IPS-20b (cell line): ENCODE measurements at regions not wholly inside any gene's neighbourhood (a gene's known extent, or its start where the extent isn't known, plus 50 kb on each side); places are given as distances from the start of the nearest gene placed in this dataset.

Experiments
- H3K27ac ChIP-seq: one replicate; pipeline ENCODE4 v1.5.1; 2013; ENCODE audit warnings: low read length
- H3K27me3 ChIP-seq: 2 replicates; pipeline ENCODE4 v1.6.1; 2013; ENCODE audit warnings: mild to moderate bottlenecking, low read length, inconsistent platforms; ENCODE audit not compliant: insufficient read depth
- H3K36me3 ChIP-seq: 2 replicates; pipeline ENCODE4 v1.6.1; 2013; ENCODE audit warnings: low read depth, mild to moderate bottlenecking, inconsistent platforms, low read length, moderate library complexity; ENCODE audit not compliant: insufficient read depth
- H3K4me1 ChIP-seq: 2 replicates; pipeline ENCODE4 v1.6.1; 2013; ENCODE audit warnings: mild to moderate bottlenecking, control low read depth, inconsistent platforms, low read length, moderate library complexity; ENCODE audit not compliant: insufficient read depth
- H3K4me3 ChIP-seq: 2 replicates; pipeline ENCODE4 v1.5.1; 2013; ENCODE audit warnings: mild to moderate bottlenecking, low read length, inconsistent platforms
- H3K9ac ChIP-seq: 2 replicates; pipeline ENCODE4 v1.6.1; 2013; ENCODE audit warnings: low read depth, mild to moderate bottlenecking, inconsistent platforms, low read length, moderate library complexity
- H3K9me3 ChIP-seq: 2 replicates; pipeline ENCODE4 v1.6.1; 2013; ENCODE audit warnings: mild to moderate bottlenecking, low read depth, low read length, inconsistent platforms; ENCODE audit not compliant: insufficient read depth

DNA sequence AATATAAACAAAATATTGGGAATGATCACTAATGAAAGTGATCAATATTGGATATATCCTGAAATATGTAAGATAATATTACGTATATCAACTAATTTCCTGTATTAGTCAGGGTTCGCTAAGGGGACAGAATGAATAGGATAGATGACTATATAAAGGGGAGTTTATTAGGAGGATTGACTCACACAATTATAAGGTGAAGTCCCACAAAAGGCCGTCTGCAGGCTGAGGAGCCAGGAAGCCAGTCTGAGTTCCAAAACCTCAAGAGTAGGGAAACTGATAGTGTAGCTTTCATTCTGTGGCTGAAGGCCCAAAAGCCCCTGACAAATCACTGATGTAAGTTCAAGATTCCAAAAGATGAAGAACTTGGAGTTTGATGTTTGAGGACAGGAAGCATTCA lies 561.1 kb downstream of the PRDM9 start:
- no peaks in the 10 kb centered on the region for H3K27me3 ChIP-seq
- no peak overlapping the region for H3K9ac ChIP-seq
- no peaks in the 10 kb centered on the region for H3K36me3 ChIP-seq
- no peaks in the 10 kb centered on the region for H3K9me3 ChIP-seq
- H3K27ac ChIP-seq: no peak overlapping the region
- no peak overlapping the region for H3K4me3 ChIP-seq
- no peaks in the 10 kb centered on the region for H3K4me1 ChIP-seq

DNA sequence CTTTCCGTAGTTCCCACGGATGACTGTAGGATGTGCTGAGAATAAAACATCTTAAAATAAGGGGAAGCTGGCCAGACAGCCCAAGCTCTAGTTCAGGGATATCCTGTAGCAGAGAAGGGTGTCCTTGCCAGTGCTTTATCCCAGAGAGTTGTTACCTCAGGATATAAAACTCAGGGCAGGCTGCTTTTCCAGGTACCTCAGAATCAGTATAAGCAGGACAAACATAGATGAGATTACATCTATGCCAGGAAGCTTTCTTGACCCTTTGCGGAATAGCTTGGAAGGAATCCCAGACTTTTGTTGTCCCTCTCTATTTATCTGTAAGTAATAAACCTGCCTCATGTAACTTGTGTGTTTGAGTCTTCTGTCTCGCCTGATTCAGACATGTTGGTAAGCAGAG lies 565.7 kb downstream of the PRDM9 start:
- no peak overlapping the region for H3K27ac ChIP-seq
- H3K4me3 ChIP-seq: no peak overlapping the region
- H3K4me1 ChIP-seq: no peaks in the 10 kb centered on the region
- no peaks in the 10 kb centered on the region for H3K9me3 ChIP-seq
- H3K9ac ChIP-seq: no peak overlapping the region
- no peaks in the 10 kb centered on the region for H3K27me3 ChIP-seq
- no peaks in the 10 kb centered on the region for H3K36me3 ChIP-seq

DNA sequence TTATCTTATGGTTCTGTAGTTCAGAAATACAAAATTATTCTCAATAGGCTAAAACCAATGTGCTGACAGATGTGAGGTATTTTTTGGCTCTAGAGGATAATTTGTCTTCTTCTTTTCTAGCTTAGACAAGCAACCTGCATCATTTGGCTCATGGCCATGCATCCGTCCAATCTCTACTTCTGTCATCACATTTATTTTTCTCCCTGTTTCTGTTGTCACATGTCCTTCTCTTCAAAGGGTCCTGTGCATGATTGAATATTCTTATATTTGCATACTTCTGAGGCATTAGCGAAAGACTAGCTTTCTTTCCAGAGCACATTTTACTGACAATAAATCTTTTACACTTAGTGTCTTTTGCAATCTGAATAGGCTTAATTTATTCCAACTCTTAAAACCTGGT lies 564.7 kb downstream of the CDH10 start:
- no peak overlapping the region for H3K27ac ChIP-seq
- no peaks in the 10 kb centered on the region; the same call in 1 of the 2 replicates for H3K4me1 ChIP-seq
- H3K27me3 ChIP-seq: no peaks in the 10 kb centered on the region
- no peaks in the 10 kb centered on the region for H3K9me3 ChIP-seq
- no peak overlapping the region for H3K4me3 ChIP-seq
- H3K36me3 ChIP-seq: no peaks in the 10 kb centered on the region
- no peak overlapping the region for H3K9ac ChIP-seq

DNA sequence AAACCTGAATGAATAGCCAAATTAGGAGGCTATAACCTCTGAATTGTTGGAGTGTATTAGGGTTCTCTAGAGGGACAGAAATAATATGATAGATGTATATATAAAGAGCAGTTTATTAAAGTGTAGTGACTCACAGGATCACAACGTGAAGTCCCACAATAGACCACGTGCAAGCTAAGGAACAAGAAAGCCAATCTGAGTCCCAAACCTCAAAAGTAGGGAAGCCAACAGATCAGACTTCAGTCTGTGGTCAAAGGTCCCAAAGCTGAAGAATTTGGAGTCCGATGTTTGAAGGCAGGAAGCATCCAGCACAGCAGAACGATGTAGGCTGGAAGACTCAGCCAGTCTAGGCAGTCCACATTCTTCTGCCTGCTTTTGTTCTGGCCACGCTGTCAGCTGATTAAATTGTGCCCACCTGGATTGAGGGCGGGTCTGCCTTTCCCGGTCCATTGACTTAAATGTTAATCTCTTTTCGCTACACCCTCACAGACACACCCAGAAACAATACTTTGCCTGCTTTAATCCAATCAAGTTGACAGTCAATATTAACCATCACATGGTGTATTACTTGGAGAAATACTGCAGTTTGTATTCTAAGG lies 550.6 kb downstream of the CDH10 start:
- Histone ChIP-seq H3K36me3 (no peaks in the 10 kb centered on the region), H3K9ac (no peak overlapping the region), H3K9me3 (no peaks in the 10 kb centered on the region), H3K4me1 (no peaks in the 10 kb centered on the region), H3K27ac (no peak overlapping the region), H3K27me3 (no peaks in the 10 kb centered on the region), H3K4me3 (no peak overlapping the region)

DNA sequence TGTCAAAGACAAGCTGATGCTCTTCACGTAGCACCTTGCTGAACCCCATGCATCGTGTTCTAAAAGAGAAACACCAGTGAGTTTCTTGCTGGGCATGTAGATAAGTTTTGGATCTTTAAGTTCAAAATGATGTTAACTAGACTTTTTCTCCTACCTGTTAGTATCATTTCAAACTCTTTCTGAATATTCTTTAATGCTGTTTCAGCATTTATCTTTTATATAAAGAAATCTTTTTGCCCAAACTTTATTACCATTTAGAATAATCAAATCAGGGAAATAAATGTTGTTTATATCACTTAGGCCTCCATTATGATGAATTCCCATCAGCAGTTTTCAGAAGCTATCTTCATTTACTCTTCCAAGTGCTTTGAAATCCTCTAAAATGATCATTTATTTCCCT lies 542.8 kb downstream of the CDH10 start:
- H3K4me1 ChIP-seq: no peaks in the 10 kb centered on the region
- H3K27ac ChIP-seq: no peak overlapping the region
- no peaks in the 10 kb centered on the region for H3K36me3 ChIP-seq
- peaks cover 4% of the 10 kb centered on the region; the same call in 1 of the 2 replicates for H3K9me3 ChIP-seq
- H3K9ac ChIP-seq: no peak overlapping the region
- H3K4me3 ChIP-seq: no peak overlapping the region
- no peaks in the 10 kb centered on the region for H3K27me3 ChIP-seq

DNA sequence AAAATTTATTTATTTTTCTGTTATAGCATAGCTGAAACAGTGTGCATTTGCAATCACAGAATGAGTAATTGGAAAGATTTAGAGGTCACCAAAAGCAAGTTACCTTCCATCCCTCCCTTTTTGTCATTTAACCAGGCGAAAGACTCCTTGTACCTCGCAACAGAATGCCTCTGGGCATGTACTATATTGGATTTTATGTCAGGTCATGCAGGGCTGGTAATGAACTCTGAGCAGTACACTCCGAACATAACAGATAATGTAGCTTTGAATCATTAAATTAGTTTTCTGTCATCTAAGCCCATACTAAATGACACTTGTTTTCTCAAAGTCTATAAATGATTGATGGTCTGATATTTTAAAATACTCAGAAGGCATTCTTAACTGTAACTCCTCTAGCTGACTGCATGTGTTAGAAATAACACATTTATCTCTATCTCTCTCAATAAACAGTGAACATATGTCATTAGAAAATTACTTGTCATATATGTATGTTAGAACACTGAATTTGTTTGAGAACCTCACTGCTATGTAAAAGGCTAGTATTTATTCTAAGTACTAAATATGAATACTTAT lies 541.2 kb downstream of the CDH10 start:
- H3K4me1 ChIP-seq: no peaks in the 10 kb centered on the region
- H3K9ac ChIP-seq: no peak overlapping the region
- H3K9me3 ChIP-seq: peaks cover 4% of the 10 kb centered on the region; the same call in 1 of the 2 replicates
- H3K27ac ChIP-seq: no peak overlapping the region
- no peak overlapping the region for H3K4me3 ChIP-seq
- no peaks in the 10 kb centered on the region for H3K27me3 ChIP-seq
- H3K36me3 ChIP-seq: no peaks in the 10 kb centered on the region

DNA sequence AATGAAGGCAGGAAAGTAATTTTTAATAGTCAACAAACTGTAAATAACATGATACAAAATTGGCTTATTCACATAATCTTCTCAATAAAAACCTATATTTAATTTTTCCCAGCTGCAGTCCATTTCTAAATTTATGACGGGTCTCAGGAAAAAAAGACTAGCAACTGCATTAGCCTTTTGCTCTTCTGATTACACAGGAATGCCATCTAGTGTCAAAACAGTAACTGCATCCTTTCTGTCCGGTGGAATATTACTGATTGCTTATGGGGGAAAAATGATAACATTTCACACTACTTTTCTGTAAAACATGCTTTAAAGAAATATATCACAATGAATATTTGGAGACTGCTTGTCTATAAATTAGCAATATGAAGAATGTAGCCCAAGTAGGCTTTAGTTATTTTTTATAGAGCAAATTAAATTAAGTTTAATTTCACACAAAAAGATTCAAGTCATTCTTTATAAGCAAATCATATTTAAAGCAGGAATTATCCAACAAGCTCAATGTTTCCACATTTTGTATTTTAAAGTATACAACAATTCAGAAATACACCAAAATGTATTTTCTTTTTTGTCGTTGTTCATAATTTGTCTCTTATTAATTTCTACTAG lies 534.7 kb downstream of the CDH10 start:
- no peak overlapping the region for H3K9ac ChIP-seq
- H3K27me3 ChIP-seq: no peaks in the 10 kb centered on the region
- no peaks in the 10 kb centered on the region for H3K4me1 ChIP-seq
- H3K9me3 ChIP-seq: no peaks in the 10 kb centered on the region; the same call in 1 of the 2 replicates
- H3K27ac ChIP-seq: no peak overlapping the region
- H3K4me3 ChIP-seq: no peak overlapping the region
- no peaks in the 10 kb centered on the region for H3K36me3 ChIP-seq

DNA sequence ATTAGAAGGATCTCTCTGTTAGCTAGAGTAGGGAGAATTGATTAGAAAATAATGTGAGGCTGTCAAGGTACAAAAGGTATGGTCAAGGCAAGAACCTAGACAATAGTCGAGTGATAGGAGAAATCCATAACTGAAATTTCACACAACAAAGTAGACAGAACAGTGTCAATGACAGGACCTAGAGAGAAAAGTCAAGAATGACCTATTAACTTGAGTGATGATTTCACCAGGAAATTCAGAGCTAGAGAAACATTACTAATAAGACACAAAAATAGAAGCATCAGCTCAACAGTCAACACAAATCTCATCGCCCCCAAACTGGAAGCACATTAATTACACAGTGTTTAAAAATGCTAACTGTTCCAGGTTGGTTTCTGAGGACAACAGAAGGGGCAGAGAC lies 532.4 kb downstream of the CDH10 start:
- no peak overlapping the region for H3K9ac ChIP-seq
- no peaks in the 10 kb centered on the region for H3K36me3 ChIP-seq
- no peaks in the 10 kb centered on the region for H3K9me3 ChIP-seq
- H3K4me1 ChIP-seq: no peaks in the 10 kb centered on the region
- H3K27ac ChIP-seq: no peak overlapping the region
- no peak overlapping the region for H3K4me3 ChIP-seq
- no peaks in the 10 kb centered on the region for H3K27me3 ChIP-seq

DNA sequence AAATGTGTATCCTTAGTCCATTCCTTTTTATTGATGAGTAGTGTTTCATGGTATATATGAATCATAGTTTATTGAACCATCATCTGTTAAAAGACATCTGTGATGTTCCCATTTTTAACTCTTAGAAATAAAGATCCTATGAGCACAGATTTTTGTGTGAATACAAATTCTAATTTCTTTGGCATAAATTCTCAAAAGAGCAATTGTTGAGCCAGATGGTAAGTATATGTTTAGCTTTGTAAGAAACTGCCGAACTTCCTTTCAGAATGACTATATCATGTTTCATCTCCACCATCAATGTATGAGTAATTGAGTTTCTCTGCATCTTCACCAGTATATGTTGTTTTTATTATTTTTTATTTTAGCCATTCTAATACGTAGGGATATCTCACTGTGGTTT lies 526.4 kb downstream of the CDH10 start:
- H3K9me3 ChIP-seq: no peaks in the 10 kb centered on the region; the same call in 1 of the 2 replicates
- H3K27ac ChIP-seq: no peak overlapping the region
- no peak overlapping the region for H3K4me3 ChIP-seq
- H3K9ac ChIP-seq: no peak overlapping the region
- no peaks in the 10 kb centered on the region for H3K27me3 ChIP-seq
- H3K36me3 ChIP-seq: no peaks in the 10 kb centered on the region
- no peaks in the 10 kb centered on the region for H3K4me1 ChIP-seq

DNA sequence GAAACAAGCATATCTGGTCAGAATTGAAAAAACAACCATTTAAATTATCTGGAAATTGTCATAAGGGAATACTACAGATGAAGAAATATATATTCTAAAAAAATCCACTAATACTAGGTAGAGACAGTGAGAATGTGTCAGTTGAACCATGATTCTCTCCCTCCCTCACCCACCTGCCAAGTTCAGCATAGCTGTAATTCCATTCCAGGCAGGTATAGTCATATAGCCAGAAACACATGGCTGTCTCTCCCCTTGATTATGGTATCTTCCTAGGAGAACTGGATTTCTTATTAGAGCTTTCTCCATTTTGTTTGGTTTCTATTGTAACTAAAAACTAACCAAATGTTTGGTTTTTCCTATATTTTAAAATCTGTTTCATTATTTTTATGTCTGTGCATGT lies 509.2 kb downstream of the CDH10 start:
- H3K27me3 ChIP-seq: no peaks in the 10 kb centered on the region

DNA sequence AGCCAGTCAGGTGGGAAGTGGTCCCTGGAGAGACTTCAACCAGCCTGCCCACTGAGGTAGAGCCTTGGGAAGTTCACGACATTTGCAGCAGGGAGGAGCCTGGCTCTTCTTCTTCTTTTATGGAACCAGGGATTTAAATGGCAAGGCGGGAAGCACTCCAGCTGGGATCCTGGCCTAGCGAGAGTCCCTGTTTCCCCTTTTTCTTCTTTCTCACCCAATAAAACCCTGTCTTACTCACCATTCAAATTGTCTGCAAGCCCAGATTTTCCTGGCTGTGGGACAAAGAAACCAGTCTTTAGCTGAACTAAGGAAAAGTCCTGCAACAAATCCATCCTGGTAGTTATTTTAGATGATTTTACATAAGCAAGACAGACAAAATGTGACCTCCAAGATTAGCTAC lies 503.7 kb downstream of the CDH10 start:
- Histone ChIP-seq H3K27ac (no peak overlapping the region), H3K4me3 (no peak overlapping the region), H3K4me1 (no peaks in the 10 kb centered on the region), H3K36me3 (no peaks in the 10 kb centered on the region), H3K27me3 (no peaks in the 10 kb centered on the region), H3K9me3 (no peaks in the 10 kb centered on the region), H3K9ac (no peak overlapping the region)

More for the DNA sequence above, 509.2 kb downstream of the CDH10 start:
- Histone ChIP-seq H3K36me3 (no peaks in the 10 kb centered on the region), H3K9ac (no peak overlapping the region), H3K4me1 (no peaks in the 10 kb centered on the region), H3K27ac (no peak overlapping the region), H3K9me3 (no peaks in the 10 kb centered on the region), H3K4me3 (no peak overlapping the region)

DNA sequence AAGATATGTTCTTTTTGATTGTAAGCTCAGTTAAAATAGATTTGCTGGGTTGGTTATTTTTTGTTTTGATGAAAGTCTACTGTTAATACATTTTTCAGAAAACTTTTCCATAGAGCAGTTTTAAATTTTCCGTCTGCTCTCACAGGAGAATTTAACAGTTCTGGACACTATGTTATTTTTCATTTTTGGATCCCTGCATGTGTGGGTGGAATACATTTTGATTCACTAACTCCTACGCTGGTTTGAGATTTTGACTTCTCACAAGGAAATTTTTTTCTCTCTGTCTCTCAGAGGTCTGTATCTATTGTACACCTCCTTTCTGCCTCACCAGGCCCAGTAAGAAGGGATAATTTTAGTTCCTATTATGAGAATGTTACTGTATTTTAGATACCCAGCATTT lies 502.4 kb downstream of the CDH10 start:
- Histone ChIP-seq H3K9ac (no peak overlapping the region), H3K9me3 (no peaks in the 10 kb centered on the region), H3K4me1 (no peaks in the 10 kb centered on the region), H3K27me3 (no peaks in the 10 kb centered on the region), H3K36me3 (no peaks in the 10 kb centered on the region), H3K27ac (no peak overlapping the region), H3K4me3 (no peak overlapping the region)
